ENCODE measurements at regions not wholly inside any gene's neighbourhood (a gene's known extent, or its start where the extent isn't known, plus 50 kb on each side); places are given as distances from the start of the nearest gene placed in this dataset.
A peak's percentile ranks its signal among the peaks of the same experiment; 100 is the strongest.

DNA sequence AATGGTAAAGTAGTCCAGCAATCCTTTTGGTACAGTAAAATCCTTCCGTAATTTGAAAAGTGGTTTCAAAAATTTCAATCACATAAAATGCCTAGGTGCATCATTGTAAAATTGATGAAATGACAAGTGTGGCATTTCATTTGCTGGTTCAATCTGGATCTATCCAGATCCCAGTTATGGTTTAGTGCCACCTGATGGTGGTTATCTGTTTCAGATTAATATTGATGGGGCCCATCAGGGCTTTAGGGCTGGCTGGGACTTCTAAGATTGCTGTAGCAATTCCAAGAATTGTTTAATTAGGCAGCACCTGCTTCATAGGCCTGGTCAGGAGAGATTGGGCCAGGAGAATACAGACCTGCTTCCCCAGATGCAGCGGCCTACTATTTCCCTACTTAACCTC lies 55.5 kb upstream of the PIK3C3 start:
- intact Hi-C loops (cut with DNase I) = no loop called here
- H3K36me3 ChIP-seq = no peaks in the 10 kb centered on the region
- WGBS (ENCODE audit: insufficient coverage, low coverage, low lambda C conversion rate, missing lambda C conversion rate) = 83% methylated on average over 2 of the region's 2 CpGs
- H3K27ac ChIP-seq = no peak overlapping the region
- no peak overlapping the region for H3K4me3 ChIP-seq
- ATAC-seq (peak in 1 of 4 donors; percentile 24), DNase-seq (no peak)
- no peaks in the 10 kb centered on the region for H3K27me3 ChIP-seq
- H3K9me3 ChIP-seq = no peaks in the 10 kb centered on the region
- no peaks in the 10 kb centered on the region for H3K4me1 ChIP-seq
- TF ChIP-seq, protein P1, sequence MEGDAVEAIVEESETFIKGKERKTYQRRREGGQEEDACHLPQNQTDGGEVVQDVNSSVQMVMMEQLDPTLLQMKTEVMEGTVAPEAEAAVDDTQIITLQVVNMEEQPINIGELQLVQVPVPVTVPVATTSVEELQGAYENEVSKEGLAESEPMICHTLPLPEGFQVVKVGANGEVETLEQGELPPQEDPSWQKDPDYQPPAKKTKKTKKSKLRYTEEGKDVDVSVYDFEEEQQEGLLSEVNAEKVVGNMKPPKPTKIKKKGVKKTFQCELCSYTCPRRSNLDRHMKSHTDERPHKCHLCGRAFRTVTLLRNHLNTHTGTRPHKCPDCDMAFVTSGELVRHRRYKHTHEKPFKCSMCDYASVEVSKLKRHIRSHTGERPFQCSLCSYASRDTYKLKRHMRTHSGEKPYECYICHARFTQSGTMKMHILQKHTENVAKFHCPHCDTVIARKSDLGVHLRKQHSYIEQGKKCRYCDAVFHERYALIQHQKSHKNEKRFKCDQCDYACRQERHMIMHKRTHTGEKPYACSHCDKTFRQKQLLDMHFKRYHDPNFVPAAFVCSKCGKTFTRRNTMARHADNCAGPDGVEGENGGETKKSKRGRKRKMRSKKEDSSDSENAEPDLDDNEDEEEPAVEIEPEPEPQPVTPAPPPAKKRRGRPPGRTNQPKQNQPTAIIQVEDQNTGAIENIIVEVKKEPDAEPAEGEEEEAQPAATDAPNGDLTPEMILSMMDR (IDR thresholded peaks at IDR 0.05) = no peak
- TF ChIP-seq POLR2A (IDR thresholded peaks at IDR 0.05) = no peak

DNA sequence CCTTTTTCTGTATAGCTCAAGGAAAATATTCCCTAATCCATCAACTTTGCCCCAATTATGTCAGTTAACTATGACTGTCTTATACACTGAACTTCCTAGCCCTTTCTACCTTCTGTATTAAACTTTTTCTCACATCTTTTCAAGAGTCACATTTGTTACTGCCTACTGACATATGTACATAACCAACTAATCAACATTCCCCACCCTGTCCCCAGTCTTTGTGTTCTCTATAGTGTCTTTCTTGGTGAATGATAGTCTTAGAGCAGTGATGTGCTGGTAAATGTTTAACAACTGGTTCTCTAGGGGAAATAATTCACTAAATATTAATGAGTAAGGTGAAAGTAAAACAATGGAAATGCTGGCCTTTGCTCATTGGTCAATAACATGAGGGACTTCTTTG lies 61.6 kb upstream of the PIK3C3 start:
- no peaks in the 10 kb centered on the region for H3K27me3 ChIP-seq
- TF ChIP-seq, protein P1 (IDR thresholded peaks at IDR 0.05) = no peak
- no peak for TF ChIP-seq POLR2A (IDR thresholded peaks at IDR 0.05)
- H3K4me1 ChIP-seq = no peaks in the 10 kb centered on the region
- no peak for DNase-seq
- no peak overlapping the region for H3K4me3 ChIP-seq
- H3K9me3 ChIP-seq = no peaks in the 10 kb centered on the region
- intact Hi-C loops (cut with DNase I) = no loop called here
- no peaks in the 10 kb centered on the region for H3K36me3 ChIP-seq
- H3K27ac ChIP-seq = no peak overlapping the region
- no peak for ATAC-seq

DNA sequence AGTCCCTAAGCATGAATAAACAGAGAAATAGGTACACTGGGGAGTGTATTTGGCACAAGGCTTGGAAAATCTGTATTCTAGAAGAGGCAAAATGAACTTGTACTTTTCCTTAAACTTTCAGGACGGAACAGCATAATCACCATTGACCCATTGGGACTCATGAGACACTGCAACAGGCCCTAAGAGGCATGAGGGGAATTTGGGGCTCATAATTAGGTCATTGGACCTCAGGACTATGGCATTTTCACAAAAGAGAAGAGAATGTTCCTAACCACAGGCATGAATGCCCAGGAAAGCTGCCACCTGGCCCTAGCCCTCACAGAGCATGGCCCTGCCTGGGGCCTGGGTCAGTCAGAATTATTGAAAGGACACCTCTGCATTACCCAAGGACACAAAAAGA lies 67.9 kb upstream of the PIK3C3 start:
- Histone ChIP-seq H3K4me3 (no peak overlapping the region), H3K36me3 (no peaks in the 10 kb centered on the region), H3K9me3 (no peaks in the 10 kb centered on the region), H3K27ac (no peak overlapping the region), H3K27me3 (no peaks in the 10 kb centered on the region), H3K4me1 (no peaks in the 10 kb centered on the region)
- intact Hi-C loops (cut with DNase I) = no loop called here
- DNase-seq (no peak), ATAC-seq (no peak)
- WGBS (ENCODE audit: insufficient coverage, low coverage, low lambda C conversion rate, missing lambda C conversion rate) = 18% methylated on average over 1 of the region's 1 CpG
- TF ChIP-seq POLR2A (IDR thresholded peaks at IDR 0.05) = no peak
- TF ChIP-seq, protein P1 (IDR thresholded peaks at IDR 0.05) = no peak

DNA sequence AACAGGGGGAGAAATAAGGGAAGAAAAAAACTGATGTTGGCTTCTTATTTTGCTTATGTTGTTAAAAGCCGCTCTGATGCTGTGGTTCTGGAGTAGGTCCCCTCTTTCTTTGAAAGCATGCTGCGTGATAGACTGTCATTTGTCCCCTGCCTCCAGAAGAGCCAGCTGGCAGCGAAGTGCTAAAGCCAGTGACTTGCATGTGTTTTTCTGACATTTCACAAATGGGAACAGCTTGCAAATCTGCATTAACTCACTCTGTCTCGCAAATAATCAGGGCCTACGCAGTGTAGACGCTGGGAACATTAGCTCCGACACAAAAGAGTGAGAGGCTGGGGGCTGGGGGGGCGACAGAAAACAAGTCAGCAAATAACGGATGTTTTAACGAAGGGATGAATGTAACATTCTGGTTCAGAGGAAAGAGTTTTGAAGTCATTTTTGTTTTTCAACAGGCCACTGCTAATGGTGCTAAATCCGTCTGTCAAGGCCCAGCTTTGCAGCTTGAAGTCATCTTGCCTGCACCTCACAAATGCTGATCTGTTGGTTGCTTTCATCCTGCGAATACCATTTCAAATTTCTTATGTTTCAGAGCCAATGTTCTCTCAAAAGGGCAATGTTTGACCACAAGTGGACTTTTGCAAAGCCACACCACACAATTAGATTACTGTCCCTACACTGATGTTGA lies 68.8 kb upstream of the PIK3C3 start:
- intact Hi-C loops (cut with DNase I) = no loop called here
- no peak for TF ChIP-seq POLR2A (IDR thresholded peaks at IDR 0.05)
- TF ChIP-seq, protein P1 (IDR thresholded peaks at IDR 0.05) = no peak
- Histone ChIP-seq H3K4me3 (no peak overlapping the region), H3K36me3 (no peaks in the 10 kb centered on the region), H3K9me3 (no peaks in the 10 kb centered on the region), H3K4me1 (no peaks in the 10 kb centered on the region), H3K27ac (no peak overlapping the region), H3K27me3 (no peaks in the 10 kb centered on the region)
- 62% methylated on average over 11 of the region's 12 CpGs for WGBS (ENCODE audit: insufficient coverage, low coverage, low lambda C conversion rate, missing lambda C conversion rate)
- DNase-seq = no peak
- ATAC-seq = no peak

DNA sequence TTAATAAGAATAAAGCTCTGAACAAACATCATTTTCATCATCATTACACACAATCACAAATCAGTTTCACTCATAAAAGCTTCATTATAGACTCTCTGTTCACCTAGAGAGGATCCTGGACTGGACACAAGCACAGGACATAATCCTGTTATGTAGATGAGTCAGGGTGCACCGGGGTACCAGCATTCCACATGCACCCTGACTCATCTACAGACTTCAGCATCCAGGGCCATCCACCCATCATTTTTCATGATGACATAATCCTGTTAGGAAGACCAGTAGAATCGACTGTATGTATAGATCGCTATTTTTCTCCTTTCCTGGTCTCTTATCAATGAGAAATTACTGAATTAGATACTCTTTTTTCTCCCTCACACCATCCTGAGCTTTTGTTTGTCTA lies 73.7 kb upstream of the PIK3C3 start:
- Histone ChIP-seq H3K27me3 (no peaks in the 10 kb centered on the region), H3K36me3 (no peaks in the 10 kb centered on the region), H3K27ac (no peak overlapping the region), H3K4me3 (no peak overlapping the region), H3K9me3 (no peaks in the 10 kb centered on the region), H3K4me1 (no peaks in the 10 kb centered on the region)
- 61% methylated on average over 3 of the region's 3 CpGs for WGBS (ENCODE audit: insufficient coverage, low coverage, low lambda C conversion rate, missing lambda C conversion rate)
- intact Hi-C loops (cut with DNase I) = no loop called here
- no peak for DNase-seq
- TF ChIP-seq POLR2A (IDR thresholded peaks at IDR 0.05) = no peak
- TF ChIP-seq, protein P1 (IDR thresholded peaks at IDR 0.05) = no peak
- no peak for ATAC-seq
